HG03520 (cell line): ENCODE measurements at regions not wholly inside any gene's neighbourhood (a gene's known extent, or its start where the extent isn't known, plus 50 kb on each side); places are given as distances from the start of the nearest gene placed in this dataset.

Source experiments
- ATAC-seq: cut with Tn5 transposase; IDR thresholded peaks from one replicate; pipeline ENCODE4 v1.9.1; 2021; ENCODE audit warnings: mild to moderate bottlenecking, moderate library complexity; ENCODE audit not compliant: unreplicated experiment

- ATAC-seq, result no peak
Observed at GRCh38 chr1:5351366-5351765, 640.9 kb downstream of the NPHP4 start.

- no peak for ATAC-seq
Observed at GRCh38 chr1:5349526-5349925, 642.7 kb downstream of the NPHP4 start.

- ATAC-seq, result no peak
Observed at GRCh38 chr1:5348732-5349465, 643.3 kb downstream of the NPHP4 start.

GRCh38 chr1:5347726-5348125, 644.5 kb downstream of the NPHP4 start:
- ATAC-seq, result no peak

- ATAC-seq, result no peak
Observed at GRCh38 chr1:5345556-5345955, 646.7 kb downstream of the NPHP4 start.

GRCh38 chr1:5343256-5344020, 648.8 kb downstream of the NPHP4 start:
- no peak for ATAC-seq

GRCh38 chr1:5342830-5343229, 649.4 kb downstream of the NPHP4 start:
- ATAC-seq, result no peak

- no peak for ATAC-seq
Observed at GRCh38 chr1:5342172-5342571, 650.1 kb downstream of the NPHP4 start.

- ATAC-seq, result no peak
Observed at GRCh38 chr1:5341471-5341870, 650.8 kb downstream of the NPHP4 start.

- no peak for ATAC-seq
Observed at GRCh38 chr1:5340560-5341130, 651.6 kb downstream of the NPHP4 start.

- no peak for ATAC-seq
Observed at GRCh38 chr1:5338466-5338865, 653.8 kb downstream of the NPHP4 start.

GRCh38 chr1:5333291-5333690, 658.9 kb downstream of the NPHP4 start:
- no peak for ATAC-seq

GRCh38 chr1:5331101-5331500, 661.1 kb downstream of the NPHP4 start:
- ATAC-seq, result no peak

- no peak for ATAC-seq
Observed at GRCh38 chr1:5329068-5329739, 663.0 kb downstream of the NPHP4 start.

- no peak for ATAC-seq
Observed at GRCh38 chr1:5324883-5325282, 667.3 kb downstream of the NPHP4 start.

- no peak for ATAC-seq
Observed at GRCh38 chr1:5318143-5318816, 663.9 kb downstream of the AJAP1 start.

GRCh38 chr1:5317391-5317790, 663.0 kb downstream of the AJAP1 start:
- ATAC-seq, result no peak

GRCh38 chr1:5312862-5313261, 658.5 kb downstream of the AJAP1 start:
- ATAC-seq, result no peak

- ATAC-seq, result no peak
Observed at GRCh38 chr1:5312293-5312674, 657.9 kb downstream of the AJAP1 start.

- ATAC-seq, result no peak
Observed at GRCh38 chr1:5311634-5312292, 657.4 kb downstream of the AJAP1 start.
